IPS DF 6.9 (cell line): ENCODE measurements at regions not wholly inside any gene's neighbourhood (a gene's known extent, or its start where the extent isn't known, plus 50 kb on each side); places are given as distances from the start of the nearest gene placed in this dataset.

Experiments
- DNase-seq: peaks from one replicate; pipeline ENCODE4 v3.0.0-alpha.2; 2013; ENCODE audit warnings: low read depth, low spot score
- H3K27ac ChIP-seq: one replicate; pipeline ENCODE4 v1.5.1; 2013; ENCODE audit warnings: low read length, control low read depth
- H3K27me3 ChIP-seq: 2 replicates; pipeline ENCODE4 v1.6.1; 2013; ENCODE audit warnings: mild to moderate bottlenecking, low read length; ENCODE audit not compliant: control insufficient read depth, insufficient read depth
- H3K36me3 ChIP-seq: 2 replicates; pipeline ENCODE4 v1.6.1; 2013; ENCODE audit warnings: low read length; ENCODE audit not compliant: control insufficient read depth, insufficient read depth
- H3K4me1 ChIP-seq: 2 replicates; pipeline ENCODE4 v1.6.1; 2013; ENCODE audit warnings: low read length; ENCODE audit not compliant: control insufficient read depth, insufficient read depth
- H3K4me3 ChIP-seq: 2 replicates; pipeline ENCODE4 v1.5.1; 2013; ENCODE audit warnings: mild to moderate bottlenecking, low read length
- H3K9me3 ChIP-seq: 2 replicates; pipeline ENCODE4 v1.6.1; 2013; ENCODE audit warnings: low read length, inconsistent platforms; ENCODE audit not compliant: control insufficient read depth, insufficient read depth
- WGBS: extraction: QIAGEN DNeasy Blood & Tissue Kit; methylation state at CpG from one replicate; pipeline ENCODE4 v1.1.7; 2013; ENCODE audit warnings: mixed read lengths, missing lambda C conversion rate; ENCODE audit not compliant: insufficient read length, insufficient coverage; 5-methylcytosine and 5-hydroxymethylcytosine counted together

DNA sequence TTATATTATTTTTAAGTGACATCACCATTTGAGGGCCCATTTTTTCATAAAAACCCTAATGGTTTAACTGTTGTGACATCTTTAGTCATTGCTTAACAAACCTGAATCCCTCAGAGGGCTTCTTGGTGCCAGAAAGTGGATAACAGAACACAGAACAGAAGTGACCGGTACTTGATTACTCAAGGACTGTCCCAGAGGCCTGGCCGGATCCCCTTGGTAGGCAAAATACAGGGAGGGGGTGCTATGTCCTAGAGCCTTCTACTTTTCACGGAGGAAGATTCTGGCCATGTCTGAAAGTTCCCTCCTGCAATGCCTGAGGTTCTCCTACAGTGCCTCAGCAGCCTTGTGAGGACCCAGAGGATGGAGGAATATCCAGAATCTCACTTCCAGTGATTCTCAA lies 94.3 kb upstream of the DCLK2 start:
- no peaks in the 10 kb centered on the region for H3K9me3 ChIP-seq
- no peak overlapping the region for H3K27ac ChIP-seq
- no peaks in the 10 kb centered on the region for H3K4me1 ChIP-seq
- H3K36me3 ChIP-seq = no peaks in the 10 kb centered on the region
- DNase-seq = no peak
- no CpG with 5 or more reads among the region's 3 CpGs for WGBS
- H3K27me3 ChIP-seq = no peaks in the 10 kb centered on the region
- H3K4me3 ChIP-seq = no peak overlapping the region

DNA sequence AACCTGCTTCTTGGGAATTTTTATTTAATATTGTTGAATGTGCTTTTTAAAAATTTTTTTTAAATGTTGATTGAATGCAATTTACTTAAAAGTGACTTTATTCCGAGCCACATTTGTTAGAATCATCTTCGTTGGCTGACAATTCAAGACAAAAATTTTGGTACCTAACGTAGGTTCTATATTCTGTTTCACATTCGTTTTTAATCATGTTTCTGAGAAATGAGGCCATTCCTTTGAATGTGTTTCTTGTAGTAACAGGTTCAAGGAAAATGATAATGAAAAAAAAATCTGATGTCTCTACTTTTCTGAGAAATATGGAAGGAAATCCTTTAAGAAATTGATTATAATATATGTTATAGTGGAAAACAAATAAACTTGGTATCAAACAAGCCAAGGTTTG lies 92.3 kb upstream of the DCLK2 start:
- no peaks in the 10 kb centered on the region for H3K4me1 ChIP-seq
- H3K36me3 ChIP-seq = no peaks in the 10 kb centered on the region
- WGBS = no CpG with 5 or more reads among the region's 4 CpGs
- no peak overlapping the region for H3K27ac ChIP-seq
- no peak for DNase-seq
- no peaks in the 10 kb centered on the region for H3K9me3 ChIP-seq
- H3K27me3 ChIP-seq = no peaks in the 10 kb centered on the region
- H3K4me3 ChIP-seq = no peak overlapping the region

DNA sequence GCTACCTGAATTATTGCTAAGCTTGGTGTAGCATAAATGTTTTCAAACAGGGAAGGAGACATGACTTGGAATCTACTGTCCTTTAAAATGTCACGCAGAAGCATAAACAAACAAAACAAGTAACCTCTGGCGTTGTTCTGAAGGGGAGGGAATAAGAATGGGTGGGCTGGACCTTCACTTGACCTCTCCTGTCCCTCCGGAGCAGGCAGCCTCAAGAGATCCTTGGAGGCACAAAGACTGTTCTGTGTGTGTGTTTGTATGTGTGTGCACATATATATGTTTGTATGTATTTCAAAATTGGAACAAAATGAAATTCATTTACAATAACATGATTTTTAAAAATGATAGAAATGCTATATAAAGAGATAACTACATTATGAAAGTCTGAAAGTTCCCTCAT lies 91.3 kb upstream of the DCLK2 start:
- Histone ChIP-seq H3K9me3 (no peaks in the 10 kb centered on the region), H3K27ac (no peak overlapping the region), H3K4me3 (no peak overlapping the region), H3K27me3 (no peaks in the 10 kb centered on the region), H3K4me1 (no peaks in the 10 kb centered on the region), H3K36me3 (no peaks in the 10 kb centered on the region)
- WGBS = no CpG with 5 or more reads among the region's 3 CpGs
- no peak for DNase-seq

DNA sequence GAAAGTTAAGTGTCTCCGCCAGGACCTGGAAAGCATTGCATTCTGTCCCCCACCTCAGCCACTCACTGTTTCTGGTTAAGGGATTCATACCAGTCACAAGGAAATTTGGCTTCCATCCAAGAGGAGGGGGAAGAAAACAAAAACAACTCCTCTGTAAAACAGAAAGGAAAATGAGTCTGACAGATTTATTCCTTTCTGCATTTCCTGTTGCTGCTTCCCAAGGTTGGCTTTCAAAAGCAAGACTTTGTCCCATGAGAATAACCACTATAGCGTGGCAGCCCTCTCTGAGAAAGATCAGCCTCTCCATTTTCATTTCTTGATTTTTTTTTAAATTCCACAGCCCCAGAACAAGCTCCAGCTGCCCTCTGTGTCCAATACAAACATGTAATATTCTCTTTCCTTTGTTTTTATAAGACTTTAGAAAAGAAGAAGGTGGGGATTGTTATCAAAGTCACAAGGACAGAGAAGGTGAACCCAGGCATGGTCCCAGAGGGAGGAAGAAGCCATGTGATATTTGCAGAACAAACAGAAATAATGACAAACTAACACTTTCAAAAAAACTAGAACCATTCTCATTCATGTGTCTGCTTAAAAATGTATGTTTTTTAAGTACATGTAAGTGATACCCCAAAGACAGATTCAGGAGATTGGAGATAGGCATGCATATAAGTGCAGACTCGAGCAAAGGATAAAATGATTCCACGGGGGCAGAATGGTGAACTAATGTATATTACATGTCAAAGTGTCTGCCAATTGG lies 90.7 kb upstream of the DCLK2 start:
- Histone ChIP-seq H3K4me3 (no peak overlapping the region), H3K4me1 (no peaks in the 10 kb centered on the region), H3K36me3 (no peaks in the 10 kb centered on the region), H3K27ac (no peak overlapping the region), H3K27me3 (no peaks in the 10 kb centered on the region), H3K9me3 (no peaks in the 10 kb centered on the region)
- no peak for DNase-seq
- WGBS = no CpG with 5 or more reads among the region's 4 CpGs

DNA sequence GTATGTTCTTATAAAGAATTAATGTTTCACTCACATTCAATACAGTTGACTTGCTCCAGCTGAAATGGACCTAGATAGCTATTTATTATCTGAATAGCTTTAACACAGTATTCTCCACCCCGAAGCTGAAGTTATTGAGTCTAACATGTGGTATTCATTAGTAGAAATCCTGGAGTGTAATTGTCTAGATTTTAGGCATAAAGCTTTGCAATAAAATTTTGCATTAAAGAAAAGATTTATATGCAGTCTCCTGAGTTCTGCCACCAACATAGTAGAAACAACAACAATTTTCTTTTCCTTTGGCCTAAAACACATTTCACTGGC lies 90.2 kb upstream of the DCLK2 start:
- DNase-seq = no peak
- H3K4me3 ChIP-seq = no peak overlapping the region
- no CpG with 5 or more reads among the region's 1 CpG for WGBS
- H3K4me1 ChIP-seq = no peaks in the 10 kb centered on the region
- no peaks in the 10 kb centered on the region for H3K27me3 ChIP-seq
- H3K36me3 ChIP-seq = no peaks in the 10 kb centered on the region
- H3K27ac ChIP-seq = no peak overlapping the region
- no peaks in the 10 kb centered on the region for H3K9me3 ChIP-seq

DNA sequence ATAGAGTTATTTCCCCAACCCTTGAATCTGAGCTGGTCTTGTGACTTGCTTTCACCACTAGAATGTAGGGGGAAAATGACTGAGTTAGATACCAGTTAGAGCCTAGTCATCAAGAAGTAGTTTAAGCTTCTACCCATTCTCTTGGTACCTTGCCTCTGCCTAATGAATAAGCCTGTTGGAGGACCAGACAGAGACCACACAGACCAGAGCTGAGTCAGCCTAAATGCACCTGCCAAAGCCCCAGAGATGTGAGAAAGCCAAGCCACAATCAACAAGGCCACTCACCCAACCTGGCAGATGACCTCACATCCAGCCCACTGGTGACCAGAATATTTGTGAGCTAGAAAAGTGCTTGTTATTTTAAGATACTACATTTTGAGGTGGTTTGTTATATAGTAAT lies 85.2 kb upstream of the DCLK2 start:
- Histone ChIP-seq H3K4me1 (no peaks in the 10 kb centered on the region), H3K27me3 (no peaks in the 10 kb centered on the region), H3K4me3 (no peak overlapping the region), H3K9me3 (no peaks in the 10 kb centered on the region), H3K36me3 (no peaks in the 10 kb centered on the region), H3K27ac (no peak overlapping the region)
- DNase-seq = no peak

DNA sequence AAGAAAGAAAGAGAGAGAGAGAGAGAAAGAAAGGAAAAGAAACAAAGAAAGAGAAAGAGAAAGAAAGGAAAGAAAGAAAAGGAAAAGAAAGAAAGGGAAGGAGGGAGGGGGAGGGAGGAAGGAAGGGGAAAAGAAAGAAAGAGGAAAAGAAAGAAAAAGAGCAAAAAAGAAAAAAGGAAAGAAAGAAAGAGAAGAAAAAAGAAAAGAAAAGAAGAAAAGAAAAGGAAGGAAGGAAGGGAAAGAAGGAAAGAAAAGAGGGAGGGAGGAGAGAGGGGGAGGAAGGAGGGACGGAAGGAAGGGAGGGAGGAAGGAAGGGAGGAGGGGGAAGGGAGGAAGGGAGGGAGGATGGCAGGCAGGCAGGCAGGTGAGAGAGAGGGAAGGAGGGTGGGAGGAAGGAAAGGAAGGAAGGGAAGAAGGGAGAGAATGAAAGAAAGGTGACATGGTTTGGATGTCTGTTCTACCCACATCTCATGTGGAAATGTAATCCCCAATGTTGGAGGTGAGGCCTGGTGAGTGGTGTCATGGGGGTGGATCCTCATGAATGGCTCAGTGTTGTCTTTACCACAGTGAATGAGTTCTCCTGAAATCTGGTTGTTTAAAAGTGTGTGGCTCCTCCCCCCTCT lies 83.0 kb upstream of the DCLK2 start:
- no CpG with 5 or more reads among the region's 1 CpG for WGBS
- H3K27ac ChIP-seq = no peak overlapping the region
- no peaks in the 10 kb centered on the region for H3K4me1 ChIP-seq
- H3K4me3 ChIP-seq = no peak overlapping the region
- H3K36me3 ChIP-seq = no peaks in the 10 kb centered on the region
- no peaks in the 10 kb centered on the region for H3K27me3 ChIP-seq
- no peak for DNase-seq
- H3K9me3 ChIP-seq = no peaks in the 10 kb centered on the region

DNA sequence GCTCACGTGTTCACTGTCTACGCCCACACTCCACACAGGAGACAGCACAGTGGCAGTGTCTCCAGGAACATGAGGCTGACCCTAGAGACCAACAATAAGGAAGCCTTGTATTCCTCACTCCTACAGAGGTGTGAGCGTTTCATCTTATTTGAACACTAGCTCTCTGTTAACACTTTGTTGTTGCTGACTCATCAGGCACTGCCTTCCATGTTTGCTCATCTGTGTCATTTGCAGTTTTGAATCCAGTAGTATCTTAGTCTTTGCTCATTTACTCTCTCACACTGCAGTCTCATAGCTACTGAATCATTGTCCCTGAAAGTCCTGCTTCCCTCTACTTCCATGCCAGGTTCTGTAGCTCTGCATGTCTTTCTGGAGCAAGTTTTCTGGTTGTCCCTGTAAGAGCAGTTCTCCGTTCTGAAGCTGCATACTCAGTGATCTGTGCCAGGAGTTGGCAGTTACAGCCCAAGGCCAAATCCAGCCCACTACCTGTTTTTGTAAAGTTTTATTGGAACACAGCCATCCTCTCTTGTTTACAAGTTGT lies 80.3 kb upstream of the DCLK2 start:
- no CpG with 5 or more reads among the region's 4 CpGs for WGBS
- H3K4me3 ChIP-seq = no peak overlapping the region
- no peak overlapping the region for H3K27ac ChIP-seq

DNA sequence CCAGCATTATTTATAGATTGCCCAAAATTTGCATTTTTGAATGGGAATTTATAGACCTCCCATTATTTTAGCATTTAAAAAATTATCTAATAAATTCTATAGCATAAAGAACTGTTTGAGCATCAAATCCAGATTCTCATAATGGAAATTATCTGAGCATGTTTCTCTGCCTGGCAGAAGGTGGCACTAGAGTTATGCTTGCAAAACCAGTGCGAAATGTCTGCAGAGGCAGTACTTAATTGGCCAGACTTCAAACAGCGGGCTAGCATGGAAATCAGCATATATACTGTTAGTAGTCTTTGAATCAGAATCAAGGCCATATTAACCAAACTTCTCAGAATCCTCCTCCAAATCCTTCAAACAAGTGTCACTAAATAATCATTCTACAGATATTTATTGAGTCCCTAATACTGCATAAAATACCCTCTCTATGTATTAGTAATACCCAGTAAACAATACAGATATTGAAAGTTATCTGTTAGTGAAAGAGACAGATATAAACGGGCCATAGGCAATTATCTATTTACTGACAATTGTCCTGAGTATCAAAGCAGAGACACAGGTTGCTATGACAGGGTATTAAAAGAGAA lies 78.7 kb upstream of the DCLK2 start:
- WGBS = no CpG with 5 or more reads among the region's 3 CpGs
- H3K27me3 ChIP-seq = no peaks in the 10 kb centered on the region
- H3K9me3 ChIP-seq = no peaks in the 10 kb centered on the region

More for the DNA sequence above, 80.3 kb upstream of the DCLK2 start:
- DNase-seq = no peak
- H3K27me3 ChIP-seq = no peaks in the 10 kb centered on the region
- no peaks in the 10 kb centered on the region for H3K4me1 ChIP-seq
- no peaks in the 10 kb centered on the region for H3K9me3 ChIP-seq
- H3K36me3 ChIP-seq = no peaks in the 10 kb centered on the region

DNA sequence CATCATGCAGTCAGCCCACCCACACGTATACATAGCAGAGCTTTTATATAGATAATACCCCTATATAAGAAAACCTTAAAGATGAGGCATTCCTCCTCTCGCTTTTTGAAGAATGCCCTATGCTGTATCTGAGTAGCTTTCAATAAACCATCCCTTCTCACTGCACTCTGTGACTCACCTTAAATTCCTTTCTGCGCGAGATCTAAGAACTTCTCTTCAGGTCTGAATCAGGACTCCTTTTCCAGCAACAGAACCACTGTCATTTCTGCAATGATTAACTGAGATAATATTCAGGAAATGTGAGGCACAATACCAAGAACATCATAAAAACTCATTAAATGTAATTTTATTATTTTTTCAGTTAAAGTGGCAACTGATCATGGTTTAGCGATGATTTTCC lies 76.4 kb upstream of the DCLK2 start:
- Histone ChIP-seq H3K9me3 (no peaks in the 10 kb centered on the region), H3K4me1 (no peaks in the 10 kb centered on the region), H3K4me3 (no peak overlapping the region), H3K36me3 (no peaks in the 10 kb centered on the region), H3K27ac (no peak overlapping the region), H3K27me3 (no peaks in the 10 kb centered on the region)
- DNase-seq = no peak
- WGBS = no CpG with 5 or more reads among the region's 5 CpGs

More for the DNA sequence above, 78.7 kb upstream of the DCLK2 start:
- Histone ChIP-seq H3K36me3 (no peaks in the 10 kb centered on the region), H3K4me1 (no peaks in the 10 kb centered on the region), H3K27ac (no peak overlapping the region), H3K4me3 (no peak overlapping the region)
- DNase-seq = no peak

DNA sequence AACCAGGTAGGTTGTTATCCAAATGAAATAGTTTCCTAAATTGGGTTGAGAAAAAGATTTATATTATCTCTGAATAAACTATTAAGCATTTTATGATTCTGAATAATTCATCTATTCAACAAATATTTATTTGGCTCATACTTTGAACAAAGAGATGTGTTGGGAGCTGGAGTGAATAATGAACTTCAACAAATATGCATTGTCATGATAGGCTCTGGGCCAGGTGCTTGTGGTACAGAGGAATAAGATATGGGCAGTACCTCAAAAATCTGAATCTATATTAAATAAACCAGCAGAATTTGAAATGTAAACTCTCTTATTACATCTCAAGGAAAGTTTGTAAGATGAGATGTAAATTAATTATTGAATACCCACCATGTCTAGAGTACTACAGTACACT lies 75.7 kb upstream of the DCLK2 start:
- Histone ChIP-seq H3K9me3 (no peaks in the 10 kb centered on the region), H3K27ac (no peak overlapping the region), H3K27me3 (no peaks in the 10 kb centered on the region), H3K36me3 (no peaks in the 10 kb centered on the region), H3K4me3 (no peak overlapping the region), H3K4me1 (no peaks in the 10 kb centered on the region)
- DNase-seq = no peak
